NCI-H2196 (cell line): ENCODE measurements at regions not wholly inside any gene's neighbourhood (a gene's known extent, or its start where the extent isn't known, plus 50 kb on each side); places are given as distances from the start of the nearest gene placed in this dataset.
"Not testable (repeated sequence)": the region's sequence is repeated elsewhere in the genome, so short reads cannot be mapped to it uniquely, and the experiment has no call there.

ENCODE experiments used
- DNase-seq: peaks from one replicate; lab custom pipeline; 2025; ENCODE audit not compliant: unreplicated experiment; lab: John Stamatoyannopoulos, UW

GRCh38 chr3:72052841-72053409 lies 268.0 kb upstream of the PROK2 start:
- DNase-seq: no peak

- no peak for DNase-seq
Observed at GRCh38 chr3:72050771-72051170, 265.8 kb upstream of the PROK2 start.

- DNase-seq: no peak
Observed at GRCh38 chr3:72050048-72050632, 265.2 kb upstream of the PROK2 start.

- DNase-seq: no peak
Observed at GRCh38 chr3:72049300-72049699, 264.4 kb upstream of the PROK2 start.

- DNase-seq: no peak
Observed at GRCh38 chr3:72048873-72049272, 263.9 kb upstream of the PROK2 start.

GRCh38 chr3:72047221-72047871 lies 262.4 kb upstream of the PROK2 start:
- no peak for DNase-seq

GRCh38 chr3:72044231-72044855 lies 259.4 kb upstream of the PROK2 start:
- no peak for DNase-seq

- no peak for DNase-seq
Observed at GRCh38 chr3:72043204-72044133, 258.5 kb upstream of the PROK2 start.

GRCh38 chr3:72042397-72043203 lies 257.7 kb upstream of the PROK2 start:
- no peak for DNase-seq

- DNase-seq: no peak
Observed at GRCh38 chr3:72041511-72041910, 256.6 kb upstream of the PROK2 start.

GRCh38 chr3:72041076-72041475 lies 256.1 kb upstream of the PROK2 start:
- DNase-seq: no peak

GRCh38 chr3:72039677-72040076 lies 254.7 kb upstream of the PROK2 start:
- DNase-seq: no peak

- no peak for DNase-seq
Observed at GRCh38 chr3:72036899-72037298, 252.0 kb upstream of the PROK2 start.

- DNase-seq: no peak
Observed at GRCh38 chr3:72035606-72036005, 250.7 kb upstream of the PROK2 start.

- no peak for DNase-seq
Observed at GRCh38 chr3:72034986-72035385, 250.0 kb upstream of the PROK2 start.

GRCh38 chr3:72033666-72034428 lies 248.9 kb upstream of the PROK2 start:
- DNase-seq: no peak

- DNase-seq: no peak
Observed at GRCh38 chr3:72032441-72033135, 247.6 kb upstream of the PROK2 start.

GRCh38 chr3:72031581-72031980 lies 246.6 kb upstream of the PROK2 start:
- no peak for DNase-seq

GRCh38 chr3:72030296-72030695 lies 245.3 kb upstream of the PROK2 start:
- not testable (repeated sequence) for DNase-seq
